Stimulated activated CD4-positive, alpha-beta T cell treated with anti-CD3 and anti-CD28 coated beads, Interleukin-1b, Interleukin-23, amount 100 ng/mL, for 1 hour (primary cell): ENCODE measurements at regions not wholly inside any gene's neighbourhood (a gene's known extent, or its start where the extent isn't known, plus 50 kb on each side); places are given as distances from the start of the nearest gene placed in this dataset.
A peak's percentile ranks its signal among the peaks of the same experiment; 100 is the strongest.

Experiments used
- DNase-seq, 2 donors: peaks; one replicate each; pipeline ENCODE4 v3.0.0-alpha.2; 2020; ENCODE audit warnings: low read depth in 2 of 2

DNA sequence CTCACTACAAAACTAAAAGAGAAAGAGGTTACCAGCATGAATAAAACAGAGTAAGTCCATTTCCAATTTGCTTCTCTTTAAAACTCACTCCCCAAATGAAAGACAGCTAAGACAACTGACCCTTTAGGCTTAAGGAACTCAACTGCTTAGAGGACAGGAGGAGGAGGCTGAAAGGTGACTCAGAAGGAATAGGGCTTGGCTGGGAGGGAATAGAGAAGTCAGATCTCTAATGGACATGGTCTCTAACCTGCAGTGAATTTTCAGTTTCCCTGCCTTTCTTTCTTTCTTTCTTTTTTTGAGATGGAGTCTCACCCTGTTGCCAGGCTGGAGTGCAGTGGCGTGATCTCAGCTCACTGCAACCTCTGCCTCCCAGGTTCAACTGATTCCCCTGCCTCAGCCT, 261.8 kb upstream of the CLINT1 start:
- no peak for DNase-seq

GRCh38 chr5:158119961-158120723, 261.2 kb upstream of the CLINT1 start:
- no peak for DNase-seq

DNA sequence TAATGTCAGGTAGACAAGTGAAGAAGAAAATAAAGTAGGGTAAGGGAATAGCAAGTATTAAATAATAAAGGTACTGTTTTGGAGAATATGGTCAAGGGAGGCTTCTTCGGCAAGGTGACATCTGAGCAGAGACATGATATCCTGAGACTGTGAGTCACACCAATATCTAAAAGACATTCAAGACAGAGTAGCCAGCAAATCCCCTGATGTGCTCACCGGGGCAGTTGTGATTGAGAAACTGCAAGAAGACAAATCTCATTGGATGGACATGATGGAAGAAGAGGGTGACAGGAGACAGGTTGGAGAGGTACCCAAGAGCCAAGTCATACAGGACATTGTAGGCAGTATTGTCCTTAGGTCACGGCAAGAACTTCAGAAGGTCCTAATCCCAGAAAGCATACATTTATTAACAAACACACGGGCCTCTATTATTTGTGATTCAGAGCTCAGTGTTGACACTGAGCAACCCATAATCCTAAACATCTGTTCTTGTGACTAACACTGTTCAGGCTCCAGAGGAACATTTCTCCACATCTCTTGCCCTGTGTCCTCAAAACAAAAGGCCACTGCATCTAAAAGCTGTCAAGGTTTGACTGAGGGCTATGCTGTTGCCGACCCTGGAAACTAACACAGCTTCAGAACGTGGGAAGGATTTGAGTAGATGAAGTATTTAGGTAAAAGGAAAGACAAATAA, 258.7 kb upstream of the CLINT1 start:
- DNase-seq, result no peak

DNA sequence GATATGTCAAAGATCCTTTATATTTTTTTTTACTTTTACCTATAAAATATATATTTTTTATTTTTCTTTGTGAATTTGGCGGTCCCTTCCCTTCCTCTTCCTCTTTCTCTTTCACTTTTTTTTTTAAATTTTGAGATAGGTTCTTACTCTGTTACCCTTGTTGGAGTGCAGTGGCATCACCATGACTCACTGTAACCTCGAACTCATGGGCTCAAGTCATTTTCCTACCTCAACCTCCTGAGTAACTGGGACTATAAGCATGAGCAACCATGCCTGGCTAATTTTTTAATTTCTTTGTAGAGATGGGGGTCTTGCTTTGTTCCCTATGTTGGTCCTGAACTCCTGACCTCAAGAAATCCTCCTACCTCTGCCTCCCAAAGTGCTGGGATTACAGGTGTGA, 258.0 kb upstream of the CLINT1 start:
- DNase-seq, result no peak

- DNase-seq, result no peak
Observed at GRCh38 chr5:158115468-158115867, 256.5 kb upstream of the CLINT1 start.

GRCh38 chr5:158108177-158108576, 249.2 kb upstream of the CLINT1 start:
- DNase-seq, result no peak

- no peak for DNase-seq
Observed at GRCh38 chr5:158100373-158100888, 241.5 kb upstream of the CLINT1 start.

DNA sequence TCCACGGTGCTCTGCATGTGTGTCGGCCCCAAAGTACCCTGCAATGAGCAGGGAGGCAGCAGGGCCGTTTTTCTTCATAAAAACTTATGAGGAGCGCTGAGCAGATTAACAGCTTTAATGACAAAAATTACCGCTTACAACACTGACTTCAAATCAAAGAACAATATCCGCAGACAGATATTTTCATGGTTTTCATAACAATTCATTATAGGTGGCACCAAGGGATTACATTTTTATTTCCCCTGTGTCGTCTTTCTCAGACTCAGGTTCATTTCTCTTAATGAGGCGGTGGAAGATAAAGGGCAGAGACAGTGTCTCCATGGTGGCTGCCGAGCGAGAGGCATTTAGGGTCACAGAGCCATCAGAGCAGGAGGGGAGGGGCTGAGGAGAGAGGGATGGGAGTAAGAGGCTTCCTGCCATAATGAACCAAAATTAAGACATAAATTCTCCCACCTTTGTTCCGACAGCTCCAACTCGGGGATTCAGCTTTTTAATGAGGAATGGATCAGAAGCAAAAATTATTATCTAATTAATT, 240.7 kb upstream of the CLINT1 start:
- DNase-seq, result no peak

GRCh38 chr5:158096835-158097234, 237.9 kb upstream of the CLINT1 start:
- DNase-seq, result no peak

GRCh38 chr5:158086856-158087255, 227.9 kb upstream of the CLINT1 start:
- DNase-seq, result no peak

GRCh38 chr5:158084292-158084691, 225.3 kb upstream of the CLINT1 start:
- no peak for DNase-seq

DNA sequence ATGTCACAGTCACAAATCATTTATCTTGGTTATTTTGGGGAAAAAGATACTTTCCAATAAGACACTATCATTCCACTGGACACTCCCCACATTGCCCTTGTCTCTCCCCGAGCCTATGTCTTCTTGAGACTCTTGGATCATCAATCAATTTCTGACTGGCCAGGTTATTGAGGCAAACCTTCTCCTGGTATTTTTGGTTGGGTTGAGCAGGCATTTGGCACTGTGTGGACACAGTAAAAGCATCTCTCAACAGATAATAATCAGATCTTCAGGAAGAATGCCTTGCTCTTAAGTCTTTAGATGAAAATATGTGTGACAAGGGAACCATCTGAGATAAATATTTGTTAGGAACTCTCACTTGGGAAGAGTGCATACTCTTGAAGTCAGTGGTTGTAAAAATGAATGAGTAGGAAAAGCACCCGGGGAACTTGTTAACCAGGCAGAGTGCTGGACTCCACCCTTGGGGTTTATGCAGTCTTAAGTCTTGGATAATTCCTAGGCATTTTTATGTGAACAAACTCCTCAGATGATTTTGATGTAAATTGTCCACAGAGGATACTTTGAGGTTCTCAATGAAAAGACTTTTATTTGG, 223.8 kb upstream of the CLINT1 start:
- no peak for DNase-seq

- no peak for DNase-seq
Observed at GRCh38 chr5:158080112-158080511, 221.2 kb upstream of the CLINT1 start.

GRCh38 chr5:158079097-158079496, 220.2 kb upstream of the CLINT1 start:
- no peak for DNase-seq

- peak in 1 of 2 donors; percentile 17 for DNase-seq
Observed at GRCh38 chr5:158074992-158075769, 216.2 kb upstream of the CLINT1 start.

GRCh38 chr5:158074597-158074991, 215.6 kb upstream of the CLINT1 start:
- DNase-seq, result no peak

GRCh38 chr5:158070859-158071258, 211.9 kb upstream of the CLINT1 start:
- DNase-seq, result no peak

- no peak for DNase-seq
Observed at GRCh38 chr5:158069838-158070237, 210.9 kb upstream of the CLINT1 start.

- no peak for DNase-seq
Observed at GRCh38 chr5:158068964-158069363, 210.0 kb upstream of the CLINT1 start.

DNA sequence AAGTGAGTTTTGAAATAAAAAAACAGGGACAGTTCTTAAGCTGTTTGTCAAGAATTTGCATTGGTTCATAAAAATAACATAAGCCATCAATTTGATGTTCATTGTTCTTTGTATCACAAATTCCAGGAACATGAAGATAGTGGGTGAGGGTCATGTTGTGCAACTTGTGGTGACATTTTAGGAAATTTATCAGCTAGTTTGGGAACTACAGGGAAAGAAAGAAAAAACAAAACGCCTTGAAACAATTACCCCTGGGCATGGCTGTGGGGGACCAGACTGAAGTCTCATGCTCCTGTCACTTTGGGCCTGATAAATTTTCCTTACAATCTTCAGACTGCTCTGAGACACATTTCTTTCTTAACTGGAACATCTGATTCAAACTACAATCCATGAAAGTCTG, 207.1 kb upstream of the CLINT1 start:
- DNase-seq, result no peak

- no peak for DNase-seq
Observed at GRCh38 chr5:158064334-158065123, 205.6 kb upstream of the CLINT1 start.
